Lung microvascular endothelial cell (primary cell): ENCODE measurements at regions not wholly inside any gene's neighbourhood (a gene's known extent, or its start where the extent isn't known, plus 50 kb on each side); places are given as distances from the start of the nearest gene placed in this dataset.
"Not testable (repeated sequence)": the region's sequence is repeated elsewhere in the genome, so short reads cannot be mapped to it uniquely, and the experiment has no call there.

ENCODE experiments used
- DNase-seq, 2 donors: peaks; one replicate each; pipeline versions ENCODE4 v3.0.0 to v3.0.0-alpha.2; 2010; ENCODE audit warnings: low read depth in 2 of 2

DNA sequence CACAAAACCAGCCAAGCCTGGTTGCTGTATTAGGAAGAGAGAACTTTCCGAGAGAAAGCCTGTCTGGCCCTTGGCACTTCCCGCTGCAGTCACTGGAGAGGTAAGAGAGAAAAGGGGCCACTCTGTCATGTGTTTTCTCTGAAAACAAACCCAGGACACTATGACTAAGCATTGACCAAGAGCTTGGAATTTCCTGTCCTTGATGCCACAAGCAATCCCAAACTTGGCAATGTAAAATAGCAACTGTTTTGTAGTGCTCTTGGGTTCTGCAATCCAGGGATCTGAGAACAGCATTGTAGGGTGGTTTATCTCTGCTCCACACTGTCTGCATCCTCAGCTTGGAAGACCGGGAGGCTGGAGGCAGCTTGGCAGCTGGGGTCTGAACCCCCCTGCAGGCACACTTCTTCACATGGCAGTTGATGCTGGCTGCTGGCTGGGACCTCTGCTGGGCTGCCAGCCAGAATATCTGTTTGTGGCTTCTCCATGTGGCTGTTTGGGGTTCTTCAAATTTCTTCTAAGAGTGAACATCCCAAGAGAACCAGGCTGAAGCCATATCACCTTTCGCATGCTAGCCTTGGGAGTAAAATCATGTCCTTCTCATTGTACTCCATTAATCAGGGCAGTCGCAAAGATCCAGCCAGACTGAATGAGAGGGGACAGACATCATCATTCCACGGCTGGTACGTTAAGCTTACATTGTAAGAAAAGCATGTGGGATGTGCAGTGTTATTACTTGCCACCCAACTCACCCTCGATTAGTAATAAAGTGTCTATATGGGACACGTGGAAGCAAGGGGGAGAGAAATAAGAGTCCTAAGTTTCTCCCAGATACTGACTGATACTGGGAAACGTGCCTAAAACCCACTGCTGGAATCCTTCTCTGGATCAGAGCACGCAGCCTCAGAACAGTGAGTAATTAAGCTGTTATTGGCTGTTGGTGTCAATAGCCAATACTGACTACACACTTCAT is 537.4 kb upstream of the B3GAT1 start:
- peak; percentile 88 to 91 for DNase-seq

- no peak for DNase-seq
Measured at GRCh38 chr11:134947556-134947955, 535.5 kb upstream of the B3GAT1 start.

DNA sequence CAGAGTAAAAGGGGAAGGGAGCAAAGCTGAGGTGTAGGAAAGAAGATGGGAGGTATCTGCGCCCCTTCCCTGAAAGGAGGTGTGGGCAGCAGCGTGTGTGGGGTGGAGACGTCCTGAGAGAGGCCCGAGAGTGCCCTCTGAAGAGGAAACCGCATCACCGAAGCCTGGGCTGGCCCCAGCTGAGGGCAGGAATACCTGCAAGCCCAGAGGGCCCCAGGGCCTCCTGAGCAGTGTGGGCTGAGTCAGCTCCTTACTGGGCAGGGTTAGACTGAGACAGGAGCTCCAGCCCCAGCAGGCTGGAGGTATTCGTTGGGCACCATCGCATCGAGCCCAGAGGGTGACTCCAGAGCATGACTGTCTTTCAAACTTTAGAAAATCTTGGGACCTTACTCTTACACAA is 534.0 kb upstream of the B3GAT1 start:
- no peak for DNase-seq

GRCh38 chr11:134944986-134945385 is 532.9 kb upstream of the B3GAT1 start:
- DNase-seq = no peak

- DNase-seq = no peak
Measured at GRCh38 chr11:134944131-134944530, 532.1 kb upstream of the B3GAT1 start.

- no peak for DNase-seq
Measured at GRCh38 chr11:134943544-134943943, 531.5 kb upstream of the B3GAT1 start.

DNA sequence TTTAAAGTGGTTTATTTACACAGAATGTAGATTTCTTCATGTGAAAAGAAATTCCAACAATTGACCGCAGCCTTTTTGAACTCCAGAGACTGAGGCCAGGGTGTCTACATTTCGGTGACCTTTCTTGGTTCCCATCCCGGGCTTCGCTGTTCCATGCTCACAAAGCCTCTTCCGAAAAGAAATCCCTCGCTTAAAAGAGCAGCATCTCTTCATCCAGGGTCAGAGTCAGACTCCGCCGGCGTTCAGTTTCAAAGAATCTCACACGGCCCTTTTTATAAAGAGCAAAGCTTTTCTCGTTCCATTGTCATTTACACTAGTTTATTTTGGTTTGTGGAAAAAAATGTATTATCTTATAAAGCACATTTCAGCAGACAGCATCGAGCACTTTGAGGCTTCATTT is 530.6 kb upstream of the B3GAT1 start:
- no peak for DNase-seq

GRCh38 chr11:134941936-134942600 is 530.0 kb upstream of the B3GAT1 start:
- DNase-seq = peak in 1 of 2 donors; percentile 25

- no peak for DNase-seq
Measured at GRCh38 chr11:134941326-134941725, 529.3 kb upstream of the B3GAT1 start.

DNA sequence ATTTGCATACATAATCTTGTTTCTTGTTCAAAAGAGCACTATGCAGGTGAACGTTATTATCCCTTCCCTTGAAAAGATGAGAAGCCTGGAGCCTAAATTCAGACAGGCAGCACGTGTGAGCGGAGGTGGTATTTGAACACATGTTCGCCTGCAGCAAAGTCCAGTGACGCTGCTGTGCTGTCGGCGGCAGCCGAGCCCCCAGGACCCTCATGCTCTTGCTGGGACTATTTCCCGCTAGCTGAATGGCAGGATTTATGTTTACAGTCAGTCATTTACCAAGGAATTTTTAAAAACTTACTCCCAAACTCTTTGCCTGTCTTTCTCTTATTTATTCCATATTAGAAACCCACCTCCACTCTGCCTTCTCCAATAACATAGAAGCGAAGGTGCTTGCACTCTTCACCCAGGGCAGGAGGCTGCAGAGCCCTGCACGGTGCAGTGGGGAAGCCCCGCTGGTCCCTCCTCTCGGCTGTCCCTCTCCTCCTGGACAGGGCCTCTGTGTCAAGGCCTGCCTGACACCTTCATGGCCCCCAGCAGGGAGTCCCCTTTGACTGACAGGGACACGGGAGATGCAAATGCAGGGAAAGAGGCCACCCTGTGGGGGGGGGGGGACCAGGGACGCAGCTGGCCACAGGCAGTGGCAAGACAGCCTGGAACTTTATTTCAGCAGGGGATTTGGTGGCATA is 528.5 kb upstream of the B3GAT1 start:
- DNase-seq = no peak

DNA sequence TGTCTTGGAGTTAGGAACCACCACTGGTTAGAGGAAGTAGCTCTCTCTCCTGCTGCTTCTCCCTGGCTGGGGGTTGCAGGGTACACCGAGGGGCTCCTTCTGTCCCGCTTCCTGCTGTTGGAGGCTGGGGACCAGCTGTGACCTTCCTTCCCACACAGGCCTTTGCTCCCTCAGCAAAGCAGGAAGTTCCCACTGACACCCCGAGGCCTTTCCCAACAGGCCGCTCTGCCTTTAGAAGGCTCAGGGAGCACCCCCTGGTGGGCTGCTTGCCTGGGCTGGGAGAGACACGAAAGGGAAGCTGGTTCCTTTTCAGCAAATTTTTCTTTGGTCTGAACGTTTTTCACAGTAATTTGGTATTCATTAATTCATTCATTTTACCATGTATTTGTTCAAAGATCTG is 527.9 kb upstream of the B3GAT1 start:
- DNase-seq = peak in 1 of 2 donors; percentile 17

GRCh38 chr11:134939031-134939430 is 527.0 kb upstream of the B3GAT1 start:
- peak in 1 of 2 donors; percentile 27 for DNase-seq

DNA sequence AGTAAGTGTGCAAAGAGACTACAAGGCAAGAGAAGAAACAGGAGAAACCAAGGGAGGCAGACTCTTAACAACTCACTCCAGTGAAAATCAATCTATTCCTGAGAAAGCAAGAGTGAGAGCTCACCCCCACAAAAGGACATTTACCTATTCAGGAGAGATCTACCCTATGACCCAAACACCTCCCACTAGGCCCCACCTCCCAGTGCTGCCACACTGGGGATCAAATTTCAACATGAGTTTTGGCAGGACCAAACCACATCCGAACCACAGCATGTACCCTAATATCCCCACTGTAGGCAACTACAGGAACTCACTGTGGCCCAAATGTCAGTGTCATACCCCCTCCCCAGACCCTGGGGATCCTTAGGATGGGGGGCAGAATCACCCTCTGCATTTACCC is 526.2 kb upstream of the B3GAT1 start:
- no peak for DNase-seq

DNA sequence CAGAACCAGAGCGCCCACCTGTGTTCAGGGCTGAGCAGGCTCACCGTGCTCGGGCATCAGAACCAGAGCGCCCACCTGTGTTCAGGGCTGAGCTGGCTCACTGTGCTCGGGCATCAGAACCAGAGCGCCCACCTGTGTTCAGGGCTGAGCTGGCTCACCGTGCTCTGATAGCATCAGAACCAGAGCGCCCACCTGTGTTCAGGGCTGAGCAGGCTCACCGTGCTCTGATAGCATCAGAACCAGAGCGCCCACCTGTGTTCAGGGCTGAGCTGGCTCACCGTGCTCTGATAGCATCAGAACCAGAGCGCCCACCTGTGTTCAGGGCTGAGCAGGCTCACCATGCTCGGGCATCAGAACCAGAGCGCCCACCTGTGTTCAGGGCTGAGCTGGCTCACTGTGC is 525.2 kb upstream of the B3GAT1 start:
- not testable (repeated sequence) for DNase-seq

DNA sequence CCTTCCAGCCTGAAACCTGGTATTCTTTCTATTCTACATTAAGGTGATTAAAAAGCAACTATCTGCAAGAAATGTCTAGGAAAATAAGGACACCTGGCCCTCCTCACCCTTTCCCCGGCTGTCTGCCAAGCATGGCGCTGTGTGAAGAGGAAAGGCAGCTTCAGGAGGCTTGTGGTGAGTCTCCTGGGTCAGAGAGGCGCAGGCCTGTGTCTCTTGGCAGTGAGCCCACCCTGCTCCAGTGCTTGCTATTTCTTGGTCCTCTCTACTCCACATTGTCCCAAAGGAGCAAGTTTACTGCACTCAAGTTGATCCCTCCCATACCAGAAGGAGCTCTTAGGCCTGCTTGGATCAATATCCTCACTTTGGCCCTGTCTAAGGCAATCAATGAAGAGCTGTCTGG is 520.7 kb upstream of the B3GAT1 start:
- DNase-seq = no peak

DNA sequence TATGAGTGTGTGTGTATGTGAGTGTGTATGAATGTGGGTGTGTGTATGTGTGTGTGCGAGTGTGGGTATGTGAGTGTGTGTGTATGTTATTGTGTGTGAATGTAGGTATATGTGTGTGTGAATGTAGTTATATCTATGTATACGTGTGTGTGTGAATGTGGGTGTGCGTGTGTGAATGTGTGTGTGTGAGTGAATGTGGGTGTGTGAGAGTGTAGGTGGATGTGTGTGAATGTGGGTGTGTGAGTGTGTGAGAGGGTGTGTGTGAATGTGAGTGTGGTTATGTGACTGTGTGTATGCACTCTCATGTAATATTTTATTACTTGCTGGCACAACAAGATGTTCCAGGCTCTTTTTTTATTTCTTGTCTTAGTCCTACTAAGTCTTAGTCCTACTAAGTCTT is 513.4 kb upstream of the B3GAT1 start:
- DNase-seq = no peak

DNA sequence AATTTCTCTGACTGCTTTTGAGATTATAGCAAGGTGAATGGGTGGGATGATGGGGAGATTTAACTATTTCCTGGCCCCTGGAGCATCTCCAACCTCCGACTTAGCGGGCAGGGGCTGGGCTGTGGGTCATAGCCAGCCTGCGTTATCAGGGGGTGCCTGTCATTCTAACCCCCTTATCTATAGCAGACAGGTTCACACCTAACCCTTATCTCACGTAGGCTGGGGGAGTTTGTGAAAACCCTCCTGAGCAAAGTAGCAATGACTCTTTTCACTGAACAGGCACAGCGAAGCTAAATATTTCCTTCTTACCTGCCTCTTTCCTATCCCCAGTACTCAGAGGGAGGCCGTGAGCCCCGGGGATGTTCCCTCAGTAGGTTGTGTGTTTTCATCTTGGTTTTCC is 511.4 kb upstream of the B3GAT1 start:
- no peak for DNase-seq

- DNase-seq = no peak
Measured at GRCh38 chr11:134921938-134922337, 509.9 kb upstream of the B3GAT1 start.

DNA sequence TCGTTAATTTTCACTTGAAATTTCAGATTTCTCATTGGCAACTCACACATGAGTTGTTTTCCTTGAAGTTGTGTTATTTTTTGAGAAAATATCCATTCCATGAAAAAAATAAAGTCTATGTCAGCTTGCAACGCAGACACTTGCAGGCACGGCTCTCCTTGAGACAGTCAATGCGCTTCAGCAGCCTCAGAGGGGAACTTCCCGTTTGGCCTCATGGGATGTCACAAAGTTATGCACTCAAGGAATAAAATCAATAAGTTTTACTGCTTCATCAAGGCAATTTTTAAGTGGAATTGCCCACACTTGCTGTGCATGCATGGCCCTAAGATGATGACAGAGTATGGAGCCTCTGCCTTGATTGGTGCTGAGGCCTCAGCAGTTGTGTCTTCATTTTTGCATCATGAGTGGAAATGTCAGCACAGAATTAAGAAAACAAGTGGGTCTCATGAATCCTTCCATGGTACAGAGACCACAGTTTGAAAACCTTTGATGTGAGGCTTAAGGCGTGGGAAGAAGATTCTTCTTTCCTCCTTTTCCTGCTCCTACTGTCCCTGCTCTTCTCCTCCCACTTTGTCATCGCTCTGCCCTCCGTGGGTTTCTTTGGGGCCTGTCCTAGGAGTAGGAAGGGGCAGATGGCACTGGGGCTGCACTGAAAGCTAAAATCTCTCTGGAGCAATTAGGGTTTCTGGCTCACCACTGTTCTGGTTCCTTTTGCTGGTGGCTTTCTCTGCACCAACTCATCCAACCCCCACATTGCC is 509.0 kb upstream of the B3GAT1 start:
- DNase-seq = no peak

DNA sequence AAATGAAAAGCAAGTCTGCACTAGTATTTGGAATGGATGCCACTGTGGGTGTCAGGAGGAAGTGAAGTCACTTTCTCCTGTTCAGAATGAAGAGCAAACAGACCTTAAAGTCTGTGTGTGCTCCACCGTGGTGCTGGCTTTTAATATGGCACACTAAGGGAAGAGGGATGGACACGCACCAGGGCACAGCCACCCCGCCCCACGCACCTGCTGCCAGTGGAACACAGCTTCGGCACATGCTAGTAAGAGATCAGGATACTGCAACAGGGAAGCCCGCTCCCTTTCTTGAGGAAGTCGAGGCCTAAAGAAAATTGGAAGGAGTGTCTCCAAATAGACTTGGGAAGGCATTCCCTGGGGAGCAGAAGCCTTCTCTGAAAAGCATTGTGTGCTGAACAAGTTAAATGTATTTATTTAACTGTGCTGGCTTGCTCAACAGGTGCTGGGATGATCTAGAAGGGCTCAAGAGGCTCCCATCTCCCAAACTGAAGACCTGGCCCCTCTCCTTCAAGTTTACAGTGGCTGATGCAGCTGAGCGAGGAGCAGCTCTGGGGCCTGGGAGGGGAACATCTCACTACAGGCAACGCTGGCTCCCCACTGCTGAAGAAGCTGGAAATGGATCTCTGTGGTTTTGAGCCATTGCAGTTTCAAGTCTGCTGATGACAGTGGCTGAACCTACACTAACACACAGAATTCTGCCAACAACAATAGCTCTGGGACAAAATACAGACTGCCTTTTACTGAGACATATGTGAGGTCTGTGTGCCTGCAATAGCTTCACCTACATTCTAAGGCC is 504.6 kb upstream of the B3GAT1 start:
- no peak for DNase-seq

DNA sequence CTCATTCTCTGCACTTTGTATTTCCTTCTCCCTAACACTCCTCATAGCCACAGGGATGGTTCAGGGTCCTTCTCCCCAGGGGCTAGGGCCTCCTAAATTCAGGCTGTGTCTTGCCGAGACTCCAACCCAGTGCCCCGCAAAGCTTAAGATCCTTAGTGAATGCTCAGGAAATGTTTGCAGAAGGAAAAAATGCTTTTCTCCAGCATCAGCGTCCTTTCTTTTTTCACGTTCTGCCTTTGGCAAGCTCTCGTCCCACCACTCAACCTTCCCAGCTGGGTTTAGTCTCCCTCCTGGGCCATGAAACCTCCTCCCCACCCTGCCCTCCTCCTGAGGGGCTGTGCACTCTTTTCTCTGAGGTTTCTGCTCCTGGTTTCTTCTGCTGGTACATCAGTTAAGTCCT is 503.8 kb upstream of the B3GAT1 start:
- DNase-seq = no peak
